Rectal smooth muscle tissue (tissue), 1 donor: ENCODE measurements at regions not wholly inside any gene's neighbourhood (a gene's known extent, or its start where the extent isn't known, plus 50 kb on each side); places are given as distances from the start of the nearest gene placed in this dataset.

Source experiments
- H3K27ac ChIP-seq: one replicate; pipeline ENCODE4 v1.7.0; 2013; ENCODE audit warnings: low read depth, low read length, inconsistent platforms
- H3K27me3 ChIP-seq: one replicate; pipeline ENCODE4 v1.7.0; 2013; ENCODE audit warnings: low read length; ENCODE audit not compliant: control insufficient read depth, insufficient read depth
- H3K36me3 ChIP-seq: one replicate; pipeline ENCODE4 v1.7.0; 2013; ENCODE audit warnings: low read length; ENCODE audit not compliant: control insufficient read depth, insufficient read depth
- H3K4me1 ChIP-seq: one replicate; pipeline ENCODE4 v1.7.0; 2013; ENCODE audit warnings: low read length; ENCODE audit not compliant: control insufficient read depth, insufficient read depth
- H3K4me3 ChIP-seq: one replicate; pipeline ENCODE4 v1.7.0; 2013; ENCODE audit warnings: low read length
- H3K9ac ChIP-seq: one replicate; pipeline ENCODE4 v1.7.0; 2013; ENCODE audit warnings: low read length

DNA sequence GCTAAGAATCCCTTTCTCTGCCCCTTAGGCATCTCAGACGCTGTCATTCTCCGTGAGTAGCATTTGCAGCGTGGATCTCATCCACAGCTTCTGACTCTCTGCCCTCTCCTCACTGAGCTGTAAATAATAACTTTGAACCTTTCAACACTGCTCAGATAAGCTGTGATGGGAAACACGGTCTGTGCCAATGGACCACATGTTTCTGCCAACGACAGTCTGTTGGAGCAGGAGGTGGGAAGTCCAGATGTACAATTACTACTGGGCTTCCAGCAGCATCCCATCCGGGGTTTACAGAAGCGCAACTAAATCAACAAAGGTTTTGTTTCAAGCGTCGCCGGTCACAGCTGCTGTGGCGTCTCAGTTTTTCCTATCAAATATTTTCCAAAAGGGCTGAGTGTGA, 1110.6 kb downstream of the TYW1 start:
- H3K9ac ChIP-seq = no peak overlapping the region
- H3K27me3 ChIP-seq = no peaks in the 10 kb centered on the region
- H3K36me3 ChIP-seq = no peaks in the 10 kb centered on the region

DNA sequence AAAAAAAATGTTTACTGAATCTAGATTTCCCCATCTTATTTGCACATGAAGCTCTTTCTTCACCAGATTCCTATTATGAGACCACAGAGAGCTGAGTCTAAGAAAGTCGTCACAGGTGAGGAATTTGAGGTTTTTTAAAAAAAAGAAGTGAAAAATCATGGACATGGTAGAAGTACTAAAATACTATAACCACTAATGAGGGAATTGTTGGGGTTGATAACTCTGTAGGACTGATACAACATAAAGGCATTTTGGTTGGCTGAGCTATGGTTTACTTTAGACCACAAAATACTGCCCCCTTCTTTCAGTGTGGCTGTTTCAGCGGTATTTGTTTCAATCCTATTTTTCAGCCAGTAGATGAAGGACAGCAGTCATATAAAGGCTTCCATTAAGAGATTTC, 1111.3 kb downstream of the TYW1 start:
- H3K4me3 ChIP-seq = no peak overlapping the region
- H3K4me1 ChIP-seq = no peaks in the 10 kb centered on the region
- no peak overlapping the region for H3K27ac ChIP-seq
- no peak overlapping the region for H3K9ac ChIP-seq
- H3K27me3 ChIP-seq = no peaks in the 10 kb centered on the region
- H3K36me3 ChIP-seq = no peaks in the 10 kb centered on the region

More for the DNA sequence above, 1110.6 kb downstream of the TYW1 start:
- no peak overlapping the region for H3K4me3 ChIP-seq
- H3K4me1 ChIP-seq = no peaks in the 10 kb centered on the region
- no peak overlapping the region for H3K27ac ChIP-seq

DNA sequence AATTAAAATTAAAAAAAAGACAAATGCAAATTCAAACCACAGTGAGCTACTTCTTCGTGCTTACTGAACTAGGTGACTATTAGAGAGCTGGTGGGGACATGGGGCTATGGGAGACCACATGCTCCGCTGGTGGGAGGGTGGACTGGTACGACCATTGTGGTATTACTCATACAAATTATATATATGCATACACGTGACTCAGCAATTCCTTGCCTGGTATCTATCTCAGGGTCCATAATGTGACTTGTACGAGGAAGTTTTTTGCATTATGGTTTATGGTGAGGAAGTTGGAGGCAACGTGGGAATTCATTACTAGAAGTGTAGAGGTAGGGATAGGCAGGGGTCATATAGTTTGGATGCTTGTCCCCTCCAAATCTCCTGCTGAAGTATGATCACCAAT, 1112.7 kb downstream of the TYW1 start:
- Histone ChIP-seq H3K4me3 (no peak overlapping the region), H3K9ac (no peak overlapping the region), H3K27ac (no peak overlapping the region), H3K36me3 (no peaks in the 10 kb centered on the region), H3K27me3 (no peaks in the 10 kb centered on the region), H3K4me1 (no peaks in the 10 kb centered on the region)

DNA sequence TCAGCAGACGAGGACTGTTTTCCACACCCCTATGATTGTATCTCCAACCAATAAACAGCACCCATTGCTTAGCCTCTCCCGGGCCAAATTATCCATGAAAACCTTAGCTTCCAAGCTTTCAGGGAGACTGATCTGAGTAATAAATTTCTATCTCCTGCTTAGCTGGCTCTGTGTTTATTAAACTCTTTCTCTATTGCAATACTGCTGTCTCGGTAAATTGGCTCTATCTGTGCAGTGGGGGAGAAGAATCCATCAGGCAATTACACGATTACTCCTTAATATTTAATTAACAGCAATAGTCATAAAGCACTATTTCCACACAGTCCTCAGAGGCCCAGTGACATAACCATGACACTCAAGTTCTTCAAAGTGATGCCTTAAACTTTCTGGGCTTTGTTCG, 1122.8 kb downstream of the TYW1 start:
- H3K9ac ChIP-seq = no peak overlapping the region
- no peak overlapping the region for H3K4me3 ChIP-seq
- no peaks in the 10 kb centered on the region for H3K4me1 ChIP-seq
- H3K36me3 ChIP-seq = no peaks in the 10 kb centered on the region
- no peak overlapping the region for H3K27ac ChIP-seq
- H3K27me3 ChIP-seq = no peaks in the 10 kb centered on the region

GRCh38 chr7:68121056-68121455, 1124.4 kb downstream of the TYW1 start:
- no peak overlapping the region for H3K9ac ChIP-seq
- no peak overlapping the region for H3K4me3 ChIP-seq
- H3K27me3 ChIP-seq = no peaks in the 10 kb centered on the region

DNA sequence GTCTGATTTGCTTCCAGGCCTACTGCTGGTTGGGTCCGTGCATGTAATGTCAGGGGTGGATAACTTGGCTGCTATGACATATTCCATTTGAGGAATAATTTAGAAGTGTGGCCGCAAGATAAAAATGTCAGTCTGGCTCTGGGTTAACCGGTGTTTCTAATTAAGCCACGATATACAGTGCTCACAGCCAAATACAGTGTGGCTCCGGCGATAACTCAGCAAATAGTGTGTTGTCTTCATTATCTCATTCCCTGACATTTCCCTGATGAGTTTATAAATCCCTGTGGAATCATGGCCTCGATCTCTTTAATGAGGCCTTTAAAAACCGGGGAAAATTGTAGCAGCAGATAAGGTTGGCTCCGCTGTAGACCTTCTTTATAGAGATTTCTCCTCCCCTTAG, 1125.0 kb downstream of the TYW1 start:
- H3K36me3 ChIP-seq = no peaks in the 10 kb centered on the region
- H3K27ac ChIP-seq = no peak overlapping the region
- H3K4me1 ChIP-seq = no peaks in the 10 kb centered on the region
- no peak overlapping the region for H3K9ac ChIP-seq
- no peaks in the 10 kb centered on the region for H3K27me3 ChIP-seq
- no peak overlapping the region for H3K4me3 ChIP-seq

More at GRCh38 chr7:68121056-68121455, 1124.4 kb downstream of the TYW1 start:
- Histone ChIP-seq H3K27ac (no peak overlapping the region), H3K36me3 (no peaks in the 10 kb centered on the region), H3K4me1 (no peaks in the 10 kb centered on the region)

DNA sequence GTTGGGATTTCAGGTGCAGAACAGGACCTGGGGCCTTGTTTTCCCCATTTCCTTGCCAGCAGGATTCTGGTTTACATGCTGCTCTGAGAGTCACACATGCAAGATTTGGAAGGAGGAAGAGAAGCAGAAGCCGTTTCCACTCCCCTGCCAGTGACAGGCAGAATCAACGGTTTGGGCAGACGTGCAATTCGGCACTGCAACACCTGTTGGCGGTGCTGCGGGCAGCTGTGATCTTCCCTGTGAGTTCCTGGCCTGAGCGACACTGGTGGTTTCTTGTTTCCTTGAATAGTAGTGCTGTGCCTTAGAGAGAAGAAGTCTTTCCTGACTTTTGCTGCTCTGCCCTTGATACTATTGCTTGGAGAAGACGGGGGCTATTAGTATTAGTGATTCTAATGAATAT, 1126.2 kb downstream of the TYW1 start:
- no peaks in the 10 kb centered on the region for H3K27me3 ChIP-seq
- H3K4me3 ChIP-seq = no peak overlapping the region

DNA sequence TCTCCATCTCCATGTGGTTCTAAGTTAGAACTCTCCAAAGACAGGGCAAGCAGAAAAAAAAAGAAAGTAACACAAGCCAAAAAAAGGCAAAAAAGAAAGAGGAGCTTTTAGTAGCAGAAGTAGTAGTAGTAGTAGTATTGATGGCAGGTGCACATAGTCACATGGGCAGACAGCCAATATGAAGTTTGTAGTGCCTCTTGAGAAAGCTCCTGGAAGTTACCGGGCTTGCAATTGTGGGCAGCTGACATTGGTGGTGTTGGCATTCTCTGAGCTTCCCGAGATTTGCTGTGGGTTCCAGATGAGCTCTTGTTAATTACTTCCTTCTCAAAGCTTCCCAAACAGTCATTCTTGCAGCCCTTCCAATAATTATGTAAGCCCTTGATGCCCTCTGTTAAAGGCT, 1128.5 kb downstream of the TYW1 start:
- Histone ChIP-seq H3K9ac (no peak overlapping the region), H3K4me3 (no peak overlapping the region)

More for the DNA sequence above, 1126.2 kb downstream of the TYW1 start:
- H3K4me1 ChIP-seq = no peaks in the 10 kb centered on the region
- no peak overlapping the region for H3K9ac ChIP-seq
- no peaks in the 10 kb centered on the region for H3K36me3 ChIP-seq
- no peak overlapping the region for H3K27ac ChIP-seq

DNA sequence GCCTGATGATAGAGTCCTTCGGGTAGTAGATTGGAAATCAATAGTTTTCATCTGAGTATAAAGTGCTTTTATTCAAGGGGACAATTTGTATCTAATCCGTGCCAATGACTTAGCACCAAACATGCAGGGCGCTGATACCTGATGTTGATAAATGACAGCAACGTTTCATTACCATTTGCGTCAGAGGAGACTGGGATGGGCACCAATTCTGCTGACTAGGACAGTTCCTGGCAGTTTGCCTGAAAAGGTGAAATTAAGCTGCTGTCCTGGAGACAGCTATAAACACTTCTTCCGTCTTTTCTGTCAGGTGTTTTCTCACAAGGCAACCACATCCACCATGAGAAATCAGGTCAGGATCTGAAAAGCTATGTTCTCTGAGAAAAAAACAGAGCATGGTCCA, 1136.4 kb downstream of the TYW1 start:
- Histone ChIP-seq H3K27ac (no peak overlapping the region), H3K4me3 (no peak overlapping the region), H3K36me3 (no peaks in the 10 kb centered on the region), H3K4me1 (no peaks in the 10 kb centered on the region), H3K27me3 (no peaks in the 10 kb centered on the region), H3K9ac (no peak overlapping the region)

More for the DNA sequence above, 1128.5 kb downstream of the TYW1 start:
- Histone ChIP-seq H3K27me3 (no peaks in the 10 kb centered on the region), H3K4me1 (no peaks in the 10 kb centered on the region), H3K36me3 (no peaks in the 10 kb centered on the region), H3K27ac (no peak overlapping the region)

- H3K4me3 ChIP-seq = no peak overlapping the region
- H3K27ac ChIP-seq = no peak overlapping the region
- no peaks in the 10 kb centered on the region for H3K4me1 ChIP-seq
- no peaks in the 10 kb centered on the region for H3K27me3 ChIP-seq
- H3K9ac ChIP-seq = no peak overlapping the region
- no peaks in the 10 kb centered on the region for H3K36me3 ChIP-seq
Observed at GRCh38 chr7:68143345-68143744, 1146.7 kb downstream of the TYW1 start.

GRCh38 chr7:68146983-68147382, 1150.3 kb downstream of the TYW1 start:
- H3K9ac ChIP-seq = no peak overlapping the region
- H3K4me3 ChIP-seq = no peak overlapping the region
- H3K4me1 ChIP-seq = no peaks in the 10 kb centered on the region
- H3K27ac ChIP-seq = no peak overlapping the region
- H3K27me3 ChIP-seq = no peaks in the 10 kb centered on the region
- no peaks in the 10 kb centered on the region for H3K36me3 ChIP-seq

DNA sequence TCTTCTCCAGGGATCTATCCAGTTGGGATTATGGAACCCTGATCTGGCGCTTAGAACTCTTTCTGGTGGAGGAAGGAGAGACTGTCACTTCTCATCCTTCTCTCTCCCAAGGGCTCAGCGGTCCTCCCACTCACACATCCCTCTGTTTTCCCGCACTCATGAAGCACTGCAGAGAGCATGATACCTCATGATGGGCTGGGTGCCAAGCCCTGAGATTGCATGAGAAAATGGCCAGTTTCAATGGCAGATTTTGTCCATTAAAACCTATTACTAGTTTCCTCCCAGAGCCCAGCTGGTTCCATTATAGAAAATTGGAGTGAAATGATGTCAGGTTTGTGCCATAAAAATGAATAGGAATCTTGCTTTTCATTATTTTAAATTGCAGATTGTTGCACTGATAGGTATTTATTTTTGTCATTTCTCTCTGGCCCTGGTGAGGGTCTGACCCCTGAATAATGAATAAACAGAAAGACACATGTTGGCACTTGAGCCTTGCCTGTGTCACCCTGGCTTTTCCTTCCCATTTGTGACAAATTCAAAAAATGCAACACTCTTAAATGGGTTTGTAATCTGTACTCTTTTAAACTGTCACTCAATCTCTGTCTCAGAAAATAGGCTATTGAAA, 1151.1 kb downstream of the TYW1 start:
- Histone ChIP-seq H3K4me3 (no peak overlapping the region), H3K27me3 (no peaks in the 10 kb centered on the region), H3K4me1 (no peaks in the 10 kb centered on the region), H3K9ac (no peak overlapping the region), H3K36me3 (no peaks in the 10 kb centered on the region), H3K27ac (no peak overlapping the region)

DNA sequence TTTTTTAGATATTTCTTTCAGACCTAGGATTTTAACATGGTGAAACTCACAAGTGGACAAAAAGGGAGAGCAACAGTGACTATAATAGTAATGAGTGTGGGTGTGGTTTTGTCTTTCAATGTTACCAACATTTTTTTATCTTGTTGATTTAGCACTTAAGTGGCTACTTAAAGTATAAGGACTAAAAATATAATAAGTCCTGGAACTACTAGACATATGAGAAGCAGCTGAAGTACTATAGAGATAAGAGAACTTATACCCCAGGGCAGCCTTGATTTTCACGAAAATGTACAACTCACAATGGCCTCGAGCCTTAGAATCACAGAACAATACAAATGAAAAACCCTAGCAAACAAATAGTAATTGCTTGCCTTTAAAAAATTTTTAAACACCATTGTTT, 1151.8 kb downstream of the TYW1 start:
- Histone ChIP-seq H3K27me3 (no peaks in the 10 kb centered on the region), H3K9ac (no peak overlapping the region), H3K27ac (no peak overlapping the region), H3K4me3 (no peak overlapping the region), H3K36me3 (no peaks in the 10 kb centered on the region), H3K4me1 (no peaks in the 10 kb centered on the region)
